ENCODE measurements at regions not wholly inside any gene's neighbourhood (a gene's known extent, or its start where the extent isn't known, plus 50 kb on each side); places are given as distances from the start of the nearest gene placed in this dataset.

GRCh38 chr6:210778-211374 is 81.4 kb upstream of the DUSP22 start:
- TF ChIP-seq, protein P1, sequence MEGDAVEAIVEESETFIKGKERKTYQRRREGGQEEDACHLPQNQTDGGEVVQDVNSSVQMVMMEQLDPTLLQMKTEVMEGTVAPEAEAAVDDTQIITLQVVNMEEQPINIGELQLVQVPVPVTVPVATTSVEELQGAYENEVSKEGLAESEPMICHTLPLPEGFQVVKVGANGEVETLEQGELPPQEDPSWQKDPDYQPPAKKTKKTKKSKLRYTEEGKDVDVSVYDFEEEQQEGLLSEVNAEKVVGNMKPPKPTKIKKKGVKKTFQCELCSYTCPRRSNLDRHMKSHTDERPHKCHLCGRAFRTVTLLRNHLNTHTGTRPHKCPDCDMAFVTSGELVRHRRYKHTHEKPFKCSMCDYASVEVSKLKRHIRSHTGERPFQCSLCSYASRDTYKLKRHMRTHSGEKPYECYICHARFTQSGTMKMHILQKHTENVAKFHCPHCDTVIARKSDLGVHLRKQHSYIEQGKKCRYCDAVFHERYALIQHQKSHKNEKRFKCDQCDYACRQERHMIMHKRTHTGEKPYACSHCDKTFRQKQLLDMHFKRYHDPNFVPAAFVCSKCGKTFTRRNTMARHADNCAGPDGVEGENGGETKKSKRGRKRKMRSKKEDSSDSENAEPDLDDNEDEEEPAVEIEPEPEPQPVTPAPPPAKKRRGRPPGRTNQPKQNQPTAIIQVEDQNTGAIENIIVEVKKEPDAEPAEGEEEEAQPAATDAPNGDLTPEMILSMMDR (IDR thresholded peaks at IDR 0.05) = no peak
- no peak for TF ChIP-seq POLR2AphosphoS5 (IDR thresholded peaks at IDR 0.05; ENCODE audit: low read depth, low read length)
- TF ChIP-seq SIN3A (IDR thresholded peaks at IDR 0.05; ENCODE audit: borderline replicate concordance, insufficient read depth, low read depth, low read length) = no peak
- TF ChIP-seq, protein P2, sequence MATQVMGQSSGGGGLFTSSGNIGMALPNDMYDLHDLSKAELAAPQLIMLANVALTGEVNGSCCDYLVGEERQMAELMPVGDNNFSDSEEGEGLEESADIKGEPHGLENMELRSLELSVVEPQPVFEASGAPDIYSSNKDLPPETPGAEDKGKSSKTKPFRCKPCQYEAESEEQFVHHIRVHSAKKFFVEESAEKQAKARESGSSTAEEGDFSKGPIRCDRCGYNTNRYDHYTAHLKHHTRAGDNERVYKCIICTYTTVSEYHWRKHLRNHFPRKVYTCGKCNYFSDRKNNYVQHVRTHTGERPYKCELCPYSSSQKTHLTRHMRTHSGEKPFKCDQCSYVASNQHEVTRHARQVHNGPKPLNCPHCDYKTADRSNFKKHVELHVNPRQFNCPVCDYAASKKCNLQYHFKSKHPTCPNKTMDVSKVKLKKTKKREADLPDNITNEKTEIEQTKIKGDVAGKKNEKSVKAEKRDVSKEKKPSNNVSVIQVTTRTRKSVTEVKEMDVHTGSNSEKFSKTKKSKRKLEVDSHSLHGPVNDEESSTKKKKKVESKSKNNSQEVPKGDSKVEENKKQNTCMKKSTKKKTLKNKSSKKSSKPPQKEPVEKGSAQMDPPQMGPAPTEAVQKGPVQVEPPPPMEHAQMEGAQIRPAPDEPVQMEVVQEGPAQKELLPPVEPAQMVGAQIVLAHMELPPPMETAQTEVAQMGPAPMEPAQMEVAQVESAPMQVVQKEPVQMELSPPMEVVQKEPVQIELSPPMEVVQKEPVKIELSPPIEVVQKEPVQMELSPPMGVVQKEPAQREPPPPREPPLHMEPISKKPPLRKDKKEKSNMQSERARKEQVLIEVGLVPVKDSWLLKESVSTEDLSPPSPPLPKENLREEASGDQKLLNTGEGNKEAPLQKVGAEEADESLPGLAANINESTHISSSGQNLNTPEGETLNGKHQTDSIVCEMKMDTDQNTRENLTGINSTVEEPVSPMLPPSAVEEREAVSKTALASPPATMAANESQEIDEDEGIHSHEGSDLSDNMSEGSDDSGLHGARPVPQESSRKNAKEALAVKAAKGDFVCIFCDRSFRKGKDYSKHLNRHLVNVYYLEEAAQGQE (IDR thresholded peaks at IDR 0.05; ENCODE audit: insufficient read depth in 1 of 2, low read depth in 2 of 2, low read length in 1 of 2) = no peak
- no peak for TF ChIP-seq TCF7L2 (IDR thresholded peaks at IDR 0.05; ENCODE audit: low read depth, low read length)

Data from Panc1 (cell line).